ENCODE measurements at regions not wholly inside any gene's neighbourhood (a gene's known extent, or its start where the extent isn't known, plus 50 kb on each side); places are given as distances from the start of the nearest gene placed in this dataset.

- TF ChIP-seq RAD21 (IDR thresholded peaks at IDR 0.05; ENCODE audit: low read length) (no peak), RFX5 (IDR thresholded peaks at IDR 0.05; ENCODE audit: low read length) (no peak), JUND (IDR thresholded peaks at IDR 0.05) (no peak), POLR2AphosphoS5 (IDR thresholded peaks at IDR 0.05; ENCODE audit: low read depth, low read length) (no peak), TAF1 (IDR thresholded peaks at IDR 0.05; ENCODE audit: borderline replicate concordance, low read depth, low read length) (no peak), CTCF (IDR thresholded peaks at IDR 0.05) (no peak), ZBTB33 (IDR thresholded peaks at IDR 0.05; ENCODE audit: borderline replicate concordance, low read depth) (no peak)
Observed at GRCh38 chr4:22614114-22614513, 78.6 kb upstream of the GBA3 start.
